Stimulated activated effector memory CD8-positive, alpha-beta T cell treated with anti-CD3 and anti-CD28 coated beads, Interleukin-12 subunit alpha, Interleukin-12 subunit beta, amount 100 ng/mL, for 72 hours (primary cell): ENCODE measurements at regions not wholly inside any gene's neighbourhood (a gene's known extent, or its start where the extent isn't known, plus 50 kb on each side); places are given as distances from the start of the nearest gene placed in this dataset.

ENCODE experiments used
- ATAC-seq: fragments of 150-1000 bp; cut with Tn5 transposase; 2 replicates; pipeline ENCODE4 v1.10.0; 2021
- DNase-seq, 2 donors: peaks; one replicate each; pipeline ENCODE4 v3.0.0; 2021 to 2022; ENCODE audit warnings: low spot score in 2 of 2
- H3K27ac Mint-ChIP-seq: one replicate; pipeline ENCODE4 v1.8.0; 2022; ENCODE audit warnings: mild to moderate bottlenecking, mixed read lengths
- H3K36me3 Mint-ChIP-seq: one replicate; pipeline ENCODE4 v1.8.0; 2022; ENCODE audit warnings: mild to moderate bottlenecking, mixed read lengths
- H3K4me1 Mint-ChIP-seq: one replicate; pipeline ENCODE4 v1.8.0; 2022; ENCODE audit warnings: mixed read lengths
- H3K4me3 Mint-ChIP-seq: one replicate; pipeline ENCODE4 v1.8.0; 2022; ENCODE audit warnings: mild to moderate bottlenecking, mixed read lengths
- H3K9me3 Mint-ChIP-seq: one replicate; pipeline ENCODE4 v1.8.0; 2022; ENCODE audit warnings: mixed read lengths

- Mint-ChIP-seq H3K4me1 (no peaks in the 10 kb centered on the region), H3K27ac (no peak overlapping the region), H3K36me3 (no peaks in the 10 kb centered on the region), H3K9me3 (peaks cover 9% of the 10 kb centered on the region), H3K4me3 (no peak overlapping the region)
- ATAC-seq: no peak
- no peak for DNase-seq
Measured at GRCh38 chr12:115108129-115109100, 424.4 kb upstream of the TBX3 start.

GRCh38 chr12:115103884-115104883, 420.2 kb upstream of the TBX3 start:
- DNase-seq (no peak), ATAC-seq (no peak)
- Mint-ChIP-seq H3K4me1 (no peaks in the 10 kb centered on the region), H3K9me3 (peaks cover 14% of the 10 kb centered on the region), H3K36me3 (no peaks in the 10 kb centered on the region), H3K4me3 (no peak overlapping the region), H3K27ac (no peak overlapping the region)

GRCh38 chr12:115102450-115102849, 418.5 kb upstream of the TBX3 start:
- DNase-seq: no peak
- H3K4me3 Mint-ChIP-seq: no peak overlapping the region
- peaks cover 14% of the 10 kb centered on the region for H3K9me3 Mint-ChIP-seq
- peak; percentile 11 for ATAC-seq
- no peaks in the 10 kb centered on the region for H3K4me1 Mint-ChIP-seq
- no peaks in the 10 kb centered on the region for H3K36me3 Mint-ChIP-seq
- H3K27ac Mint-ChIP-seq: no peak overlapping the region

GRCh38 chr12:115101520-115101919, 417.5 kb upstream of the TBX3 start:
- Mint-ChIP-seq H3K27ac (no peak overlapping the region), H3K9me3 (peaks cover 13% of the 10 kb centered on the region), H3K4me1 (no peaks in the 10 kb centered on the region), H3K36me3 (no peaks in the 10 kb centered on the region), H3K4me3 (no peak overlapping the region)
- no peak for DNase-seq
- no peak for ATAC-seq

GRCh38 chr12:115097416-115097815, 413.4 kb upstream of the TBX3 start:
- H3K36me3 Mint-ChIP-seq: no peaks in the 10 kb centered on the region
- H3K4me3 Mint-ChIP-seq: no peak overlapping the region
- ATAC-seq (no peak), DNase-seq (no peak)
- H3K4me1 Mint-ChIP-seq: no peaks in the 10 kb centered on the region
- H3K27ac Mint-ChIP-seq: no peak overlapping the region
- peaks cover 12% of the 10 kb centered on the region for H3K9me3 Mint-ChIP-seq

GRCh38 chr12:115096588-115097397, 412.8 kb upstream of the TBX3 start:
- ATAC-seq: no peak
- Mint-ChIP-seq H3K27ac (no peak overlapping the region), H3K4me3 (no peak overlapping the region), H3K36me3 (no peaks in the 10 kb centered on the region), H3K9me3 (peaks cover 8% of the 10 kb centered on the region), H3K4me1 (no peaks in the 10 kb centered on the region)
- DNase-seq: no peak

GRCh38 chr12:115095073-115095748, 411.2 kb upstream of the TBX3 start:
- H3K4me1 Mint-ChIP-seq: no peaks in the 10 kb centered on the region
- H3K36me3 Mint-ChIP-seq: no peaks in the 10 kb centered on the region
- H3K27ac Mint-ChIP-seq: no peak overlapping the region
- peaks cover 10% of the 10 kb centered on the region for H3K9me3 Mint-ChIP-seq
- no peak overlapping the region for H3K4me3 Mint-ChIP-seq
- no peak for ATAC-seq
- no peak for DNase-seq

GRCh38 chr12:115094163-115094816, 410.3 kb upstream of the TBX3 start:
- no peaks in the 10 kb centered on the region for H3K4me1 Mint-ChIP-seq
- ATAC-seq (no peak), DNase-seq (no peak)
- peaks cover 10% of the 10 kb centered on the region for H3K9me3 Mint-ChIP-seq
- no peak overlapping the region for H3K4me3 Mint-ChIP-seq
- H3K27ac Mint-ChIP-seq: no peak overlapping the region
- H3K36me3 Mint-ChIP-seq: no peaks in the 10 kb centered on the region

- no peaks in the 10 kb centered on the region for H3K4me1 Mint-ChIP-seq
- no peak overlapping the region for H3K4me3 Mint-ChIP-seq
- DNase-seq (no peak), ATAC-seq (no peak)
- H3K9me3 Mint-ChIP-seq: peaks cover 10% of the 10 kb centered on the region
- H3K36me3 Mint-ChIP-seq: no peaks in the 10 kb centered on the region
- no peak overlapping the region for H3K27ac Mint-ChIP-seq
Measured at GRCh38 chr12:115093261-115093660, 409.3 kb upstream of the TBX3 start.

- H3K27ac Mint-ChIP-seq: no peak overlapping the region
- no peaks in the 10 kb centered on the region for H3K36me3 Mint-ChIP-seq
- no peak overlapping the region for H3K4me3 Mint-ChIP-seq
Measured at GRCh38 chr12:115090783-115091182, 406.8 kb upstream of the TBX3 start.

GRCh38 chr12:115088995-115089841, 405.2 kb upstream of the TBX3 start:
- Mint-ChIP-seq H3K9me3 (peaks cover 10% of the 10 kb centered on the region), H3K27ac (no peak overlapping the region), H3K4me3 (no peak overlapping the region), H3K4me1 (no peaks in the 10 kb centered on the region), H3K36me3 (no peaks in the 10 kb centered on the region)
- DNase-seq: no peak
- no peak for ATAC-seq

More at GRCh38 chr12:115090783-115091182, 406.8 kb upstream of the TBX3 start:
- Mint-ChIP-seq H3K9me3 (peaks cover 10% of the 10 kb centered on the region), H3K4me1 (no peaks in the 10 kb centered on the region)
- DNase-seq (no peak), ATAC-seq (no peak)

GRCh38 chr12:115088328-115088994, 404.5 kb upstream of the TBX3 start:
- no peak overlapping the region for H3K27ac Mint-ChIP-seq
- ATAC-seq (no peak), DNase-seq (no peak)
- H3K4me1 Mint-ChIP-seq: no peaks in the 10 kb centered on the region
- H3K9me3 Mint-ChIP-seq: peaks cover 10% of the 10 kb centered on the region
- no peak overlapping the region for H3K4me3 Mint-ChIP-seq
- no peaks in the 10 kb centered on the region for H3K36me3 Mint-ChIP-seq

GRCh38 chr12:115085594-115085993, 401.6 kb upstream of the TBX3 start:
- Mint-ChIP-seq H3K9me3 (peaks cover under 1% of the 10 kb centered on the region), H3K4me1 (no peaks in the 10 kb centered on the region), H3K4me3 (no peak overlapping the region), H3K36me3 (no peaks in the 10 kb centered on the region), H3K27ac (no peak overlapping the region)
- DNase-seq: no peak
- ATAC-seq: no peak
